GM19452 (cell line): ENCODE measurements at regions not wholly inside any gene's neighbourhood (a gene's known extent, or its start where the extent isn't known, plus 50 kb on each side); places are given as distances from the start of the nearest gene placed in this dataset.

Experiments used
- ATAC-seq: cut with Tn5 transposase; IDR thresholded peaks from one replicate; pipeline ENCODE4 v1.9.1; 2021; ENCODE audit not compliant: unreplicated experiment

- no peak for ATAC-seq
These were observed 248.6 kb downstream of the TBX15 start for GRCh38 chr1:118739501-118739900.

GRCh38 chr1:118736322-118736721, 251.8 kb downstream of the TBX15 start:
- ATAC-seq = no peak

- ATAC-seq = no peak
These were observed 270.2 kb downstream of the TBX15 start for GRCh38 chr1:118717893-118718292.

- no peak for ATAC-seq
These were observed 271.4 kb downstream of the TBX15 start for GRCh38 chr1:118716775-118717174.

GRCh38 chr1:118711356-118711755, 276.8 kb downstream of the TBX15 start:
- ATAC-seq = no peak

- no peak for ATAC-seq
These were observed 289.2 kb downstream of the TBX15 start for GRCh38 chr1:118698911-118699310.

- no peak for ATAC-seq
These were observed 296.0 kb downstream of the TBX15 start for GRCh38 chr1:118692143-118692542.

GRCh38 chr1:118688891-118689290, 299.3 kb downstream of the TBX15 start:
- no peak for ATAC-seq

GRCh38 chr1:118661769-118662320, 326.3 kb downstream of the TBX15 start:
- no peak for ATAC-seq

GRCh38 chr1:118660769-118661168, 327.4 kb downstream of the TBX15 start:
- ATAC-seq = no peak

GRCh38 chr1:118659646-118660045, 328.5 kb downstream of the TBX15 start:
- ATAC-seq = no peak

- no peak for ATAC-seq
These were observed 337.9 kb downstream of the TBX15 start for GRCh38 chr1:118650107-118650807.

- no peak for ATAC-seq
These were observed 338.6 kb downstream of the TBX15 start for GRCh38 chr1:118649369-118650106.

- ATAC-seq = no peak
These were observed 352.1 kb downstream of the TBX15 start for GRCh38 chr1:118636004-118636403.

GRCh38 chr1:118627435-118627834, 360.7 kb downstream of the TBX15 start:
- no peak for ATAC-seq

- ATAC-seq = no peak
These were observed 366.3 kb downstream of the TBX15 start for GRCh38 chr1:118621839-118622238.

- no peak for ATAC-seq
These were observed 369.4 kb downstream of the TBX15 start for GRCh38 chr1:118618618-118619340.

GRCh38 chr1:118617916-118618315, 370.2 kb downstream of the TBX15 start:
- ATAC-seq = no peak

GRCh38 chr1:118615066-118615465, 373.1 kb downstream of the TBX15 start:
- no peak for ATAC-seq

- no peak for ATAC-seq
These were observed 398.8 kb downstream of the TBX15 start for GRCh38 chr1:118589238-118589846.

- no peak for ATAC-seq
These were observed 399.6 kb downstream of the TBX15 start for GRCh38 chr1:118588566-118588965.
